PC-3 (cell line): ENCODE measurements at regions not wholly inside any gene's neighbourhood (a gene's known extent, or its start where the extent isn't known, plus 50 kb on each side); places are given as distances from the start of the nearest gene placed in this dataset.

Source experiments
- ATAC-seq: fragments of 200-7000 bp; cut with Tn5 transposase; 2 replicates; pipeline ENCODE4 v1.9.1; 2020; ENCODE audit warnings: mild to moderate bottlenecking, moderate library complexity
- BruUV-seq: library from RNA; stranded (reverse); fragments of 400-500 nt; replicated peaks from 2 replicates; lab custom pipeline; 2021; lab: Mats Ljungman, UMichigan
- CTCF ChIA-PET: fragments of 300-600 bp; sonication (Branson Sonifier 250); formaldehyde crosslinking; loops from one replicate; lab custom pipeline; 2022; ENCODE audit warnings: antibody characterized with exemption; lab: Charles Lee
- POLR2A ChIA-PET: fragments of 300-600 bp; sonication (Branson Sonifier 250); formaldehyde crosslinking; loops from one replicate; lab custom pipeline; 2022; ENCODE audit warnings: antibody characterized with exemption; ENCODE audit not compliant: unreplicated experiment; lab: Charles Lee
- DNase-seq: peaks from one replicate; pipeline ENCODE4 v3.0.0-alpha.2; 2015
- H2AFZ ChIP-seq: fragments of 300-600 bp; sonication (generic); 2 replicates; pipeline ENCODE4 v1.6.0; 2016; ENCODE audit warnings: antibody characterized with exemption, low read length
- H3F3A ChIP-seq: fragments of 300-600 bp; sonication (generic); one replicate; pipeline ENCODE4 v1.6.0; 2017; ENCODE audit warnings: antibody characterized with exemption, low read length, control low read depth, mild to moderate bottlenecking; ENCODE audit not compliant: unreplicated experiment
- H3K27ac ChIP-seq: fragments of 300-600 bp; sonication (generic); 2 replicates; pipeline ENCODE4 v1.5.1; 2016; ENCODE audit warnings: mild to moderate bottlenecking, low read length
- H3K27me3 ChIP-seq: fragments of 300-600 bp; sonication (generic); 2 replicates; pipeline ENCODE4 v1.6.1; 2016; ENCODE audit warnings: low read length, mixed read lengths
- H3K36me3 ChIP-seq: fragments of 300-600 bp; sonication (generic); 2 replicates; pipeline ENCODE4 v1.6.1; 2016; ENCODE audit warnings: low read depth, mixed run types, low read length, mixed read lengths
- H3K4me1 ChIP-seq: fragments of 300-600 bp; sonication (generic); 2 replicates; pipeline ENCODE4 v1.5.1; 2016; ENCODE audit warnings: low read length; ENCODE audit not compliant: insufficient read depth
- H3K4me2 ChIP-seq: fragments of 300-600 bp; sonication (generic); 2 replicates; pipeline ENCODE4 v1.6.0; 2016; ENCODE audit warnings: low read length
- H3K4me3 ChIP-seq: fragments of 300-600 bp; sonication (generic); 2 replicates; pipeline ENCODE4 v1.5.1; 2016; ENCODE audit warnings: mild to moderate bottlenecking, low read length, mixed read lengths
- H3K79me2 ChIP-seq: fragments of 300-600 bp; sonication (generic); 2 replicates; pipeline ENCODE4 v1.6.1; 2017; ENCODE audit warnings: low read length, mixed read lengths
- H3K9ac ChIP-seq: fragments of 300-600 bp; sonication (generic); 2 replicates; pipeline ENCODE4 v1.6.0; 2016; ENCODE audit warnings: mild to moderate bottlenecking, low read length
- H3K9me2 ChIP-seq: fragments of 300-600 bp; sonication (generic); replicated peaks from 2 replicates; pipeline ENCODE4 v1.6.1; 2016; ENCODE audit warnings: mixed run types, low read length, mixed read lengths
- H3K9me3 ChIP-seq: fragments of 300-600 bp; sonication (generic); 2 replicates; pipeline ENCODE4 v1.6.1; 2016; ENCODE audit warnings: low read length, mixed read lengths
- H4K20me1 ChIP-seq: fragments of 300-600 bp; sonication (generic); 2 replicates; pipeline ENCODE4 v1.6.1; 2016; ENCODE audit warnings: low read length, mixed read lengths
- EZH2 ChIP-seq: fragments of 300-600 bp; sonication (generic); IDR thresholded peaks from one replicate; pipeline ENCODE4 v1.6.1; 2017; ENCODE audit warnings: antibody characterized with exemption, mild to moderate bottlenecking, low read length; ENCODE audit not compliant: unreplicated experiment
- EZH2phosphoT487 ChIP-seq: fragments of 300-600 bp; sonication (generic); IDR thresholded peaks from 2 replicates; pipeline ENCODE4 v1.6.1; 2018; ENCODE audit warnings: mild to moderate bottlenecking, antibody characterized with exemption, low read length, borderline replicate concordance
- intact Hi-C: fragments of 100-400 bp; cut with micrococcal nuclease; formaldehyde crosslinking; loops from 2 replicates; pipeline ENCODE4 v1.9.0; 2023
- TF ChIP-seq, protein P1 (sequence below): fragments of 300-600 bp; sonication (generic); conservative IDR thresholded peaks from 2 replicates; pipeline ENCODE4 v1.5.1; 2017; ENCODE audit warnings: antibody characterized with exemption, low read depth, mild to moderate bottlenecking, low read length

DNA sequence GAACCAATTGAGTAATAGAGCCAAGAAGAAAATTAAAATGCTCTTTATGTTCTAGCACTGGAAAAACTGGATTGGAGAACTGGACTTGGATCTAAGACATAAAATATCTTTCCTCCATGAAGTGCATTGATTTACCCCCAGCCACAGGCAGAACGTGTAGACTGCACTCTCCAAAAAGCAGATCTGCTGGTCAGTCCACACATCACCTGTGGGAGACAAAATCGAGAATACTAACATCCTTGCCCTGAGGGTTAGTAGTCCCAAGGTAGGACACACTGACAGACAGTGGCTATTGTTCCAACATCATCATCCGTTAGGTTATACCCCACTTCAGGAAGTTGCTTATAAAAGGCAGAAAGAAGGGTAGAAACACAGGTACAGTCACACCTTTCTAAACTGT, 257.1 kb upstream of the STT3B start:
- no peaks in the 10 kb centered on the region for H3K36me3 ChIP-seq
- intact Hi-C loops = loop anchor here (5.0 kb wide), 1 partner anchor 102 kb away; no protein-coding TSS in a partner anchor
- peaks cover 5% of the 10 kb centered on the region for H3F3A ChIP-seq
- no peaks in the 10 kb centered on the region for H3K79me2 ChIP-seq
- ATAC-seq (peak; percentile 68), DNase-seq (peak; percentile 74)
- no peaks in the 10 kb centered on the region for H3K9me3 ChIP-seq
- H3K9me2 ChIP-seq = no peaks in the 10 kb centered on the region
- no peaks in the 10 kb centered on the region for H4K20me1 ChIP-seq
- CTCF ChIA-PET = no interaction called here
- peak overlapping the region; percentile 15; the same call in 1 of the 2 replicates for H3K9ac ChIP-seq
- peak overlapping the region; percentile 15; the same call in 1 of the 2 replicates for H3K4me3 ChIP-seq
- peak overlapping the region; percentile 81 for H3K27ac ChIP-seq
- TF ChIP-seq, protein P1, sequence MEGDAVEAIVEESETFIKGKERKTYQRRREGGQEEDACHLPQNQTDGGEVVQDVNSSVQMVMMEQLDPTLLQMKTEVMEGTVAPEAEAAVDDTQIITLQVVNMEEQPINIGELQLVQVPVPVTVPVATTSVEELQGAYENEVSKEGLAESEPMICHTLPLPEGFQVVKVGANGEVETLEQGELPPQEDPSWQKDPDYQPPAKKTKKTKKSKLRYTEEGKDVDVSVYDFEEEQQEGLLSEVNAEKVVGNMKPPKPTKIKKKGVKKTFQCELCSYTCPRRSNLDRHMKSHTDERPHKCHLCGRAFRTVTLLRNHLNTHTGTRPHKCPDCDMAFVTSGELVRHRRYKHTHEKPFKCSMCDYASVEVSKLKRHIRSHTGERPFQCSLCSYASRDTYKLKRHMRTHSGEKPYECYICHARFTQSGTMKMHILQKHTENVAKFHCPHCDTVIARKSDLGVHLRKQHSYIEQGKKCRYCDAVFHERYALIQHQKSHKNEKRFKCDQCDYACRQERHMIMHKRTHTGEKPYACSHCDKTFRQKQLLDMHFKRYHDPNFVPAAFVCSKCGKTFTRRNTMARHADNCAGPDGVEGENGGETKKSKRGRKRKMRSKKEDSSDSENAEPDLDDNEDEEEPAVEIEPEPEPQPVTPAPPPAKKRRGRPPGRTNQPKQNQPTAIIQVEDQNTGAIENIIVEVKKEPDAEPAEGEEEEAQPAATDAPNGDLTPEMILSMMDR = no peak
- TF ChIP-seq EZH2phosphoT487 = no peak
- no peak for TF ChIP-seq EZH2
- peak overlapping the region; percentile 52 for H2AFZ ChIP-seq
- peaks cover 34% of the 10 kb centered on the region for H3K4me1 ChIP-seq
- POLR2A ChIA-PET = interaction anchor here (0.7 kb wide), 1 partner anchor 256 kb away, joined by 3 read pairs; no protein-coding TSS in a partner anchor
- H3K27me3 ChIP-seq = no peaks in the 10 kb centered on the region
- no TSS peak for BruUV-seq
- peak overlapping the region; percentile 68 for H3K4me2 ChIP-seq

DNA sequence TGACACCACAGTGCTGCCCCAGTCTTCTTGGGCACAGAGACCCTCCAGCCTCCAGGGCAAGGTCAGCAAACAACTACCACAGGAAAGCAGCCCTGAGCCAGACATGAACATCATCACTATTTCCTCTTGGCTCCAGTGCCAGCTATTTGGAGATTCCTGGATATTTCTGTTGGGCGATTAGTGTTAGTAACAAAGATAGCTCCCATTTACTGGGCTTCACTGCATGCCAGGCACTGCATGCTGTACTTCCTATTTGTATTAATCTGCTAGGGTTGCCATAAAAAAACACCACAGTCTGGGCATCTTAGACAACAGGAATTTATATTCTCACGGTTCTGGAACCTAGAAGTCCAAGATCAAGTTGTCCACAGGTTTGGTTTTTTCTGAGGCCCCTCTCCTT, 255.1 kb upstream of the STT3B start:
- Histone ChIP-seq H3K27me3 (no peaks in the 10 kb centered on the region), H3K27ac (no peak overlapping the region), H3K4me3 (no peak overlapping the region), H2AFZ (no peak overlapping the region), H4K20me1 (no peaks in the 10 kb centered on the region), H3K36me3 (no peaks in the 10 kb centered on the region), H3K9ac (no peak overlapping the region), H3K79me2 (no peaks in the 10 kb centered on the region), H3F3A (peaks cover 5% of the 10 kb centered on the region), H3K9me3 (no peaks in the 10 kb centered on the region), H3K4me2 (no peak overlapping the region), H3K9me2 (no peaks in the 10 kb centered on the region), H3K4me1 (peaks cover 34% of the 10 kb centered on the region)
- POLR2A ChIA-PET = no interaction called here
- DNase-seq (no peak), ATAC-seq (no peak)
- CTCF ChIA-PET = no interaction called here
- intact Hi-C loops = loop anchor here (5.0 kb wide), 1 partner anchor 100 kb away; no protein-coding TSS in a partner anchor
- no TSS peak for BruUV-seq
- TF ChIP-seq EZH2 (no peak), EZH2phosphoT487 (no peak)

DNA sequence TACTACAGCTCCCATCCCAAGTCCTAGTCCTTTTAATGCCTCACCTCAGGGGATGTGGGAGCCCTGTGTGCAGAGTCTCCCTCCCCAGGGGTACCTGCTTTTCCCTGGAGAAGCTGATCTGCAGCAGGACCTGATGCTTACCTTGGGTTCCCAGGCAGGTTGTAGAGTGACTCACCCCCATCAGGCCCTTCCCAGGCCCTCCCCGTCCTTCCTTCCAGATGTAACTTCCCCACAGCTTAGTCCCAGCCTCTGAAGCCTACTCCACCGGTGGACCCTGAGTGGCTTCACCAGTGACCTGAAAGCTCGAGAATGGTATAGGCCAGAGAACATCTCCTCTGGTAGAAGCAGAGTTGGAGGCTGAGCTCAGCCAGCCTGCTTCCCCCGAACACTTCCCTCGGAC, 254.2 kb upstream of the STT3B start:
- BruUV-seq = no TSS peak
- CTCF ChIA-PET = no interaction called here
- POLR2A ChIA-PET = interaction anchor here (0.6 kb wide), 1 partner anchor 642 kb away, joined by 19 read pairs; no protein-coding TSS in a partner anchor

More for the DNA sequence above, 254.2 kb upstream of the STT3B start:
- Histone ChIP-seq H3F3A (peaks cover 5% of the 10 kb centered on the region), H3K36me3 (no peaks in the 10 kb centered on the region), H3K27me3 (no peaks in the 10 kb centered on the region), H3K4me2 (no peak overlapping the region), H3K79me2 (no peaks in the 10 kb centered on the region), H2AFZ (no peak overlapping the region), H3K27ac (no peak overlapping the region), H4K20me1 (no peaks in the 10 kb centered on the region), H3K9me2 (no peaks in the 10 kb centered on the region), H3K4me3 (no peak overlapping the region), H3K9me3 (no peaks in the 10 kb centered on the region), H3K9ac (no peak overlapping the region), H3K4me1 (peaks cover 34% of the 10 kb centered on the region)
- ATAC-seq (no peak), DNase-seq (no peak)
- TF ChIP-seq EZH2 (no peak), EZH2phosphoT487 (no peak)
- TF ChIP-seq, protein P1 = no peak
- intact Hi-C loops = loop anchor here (5.0 kb wide), 1 partner anchor 99 kb away; no protein-coding TSS in a partner anchor
